Amygdala (tissue), 56 donors: ENCODE measurements at regions not wholly inside any gene's neighbourhood (a gene's known extent, or its start where the extent isn't known, plus 50 kb on each side); places are given as distances from the start of the nearest gene placed in this dataset.

Source experiments
- DNase-seq, 56 donors: peaks; one replicate each; lab custom pipeline; 2025; lab: John Stamatoyannopoulos, UW

- DNase-seq = no peak
Observed at GRCh38 chr10:21002091-21002878, 105.2 kb upstream of the NEBL start.

- no peak for DNase-seq
Observed at GRCh38 chr10:20999699-21000098, 102.6 kb upstream of the NEBL start.

GRCh38 chr10:20998036-20998435, 100.9 kb upstream of the NEBL start:
- no peak for DNase-seq

GRCh38 chr10:20995123-20995987, 98.2 kb upstream of the NEBL start:
- peak in 5 of 56 donors; percentile 3 to 30 (median 25) for DNase-seq

- no peak for DNase-seq
Observed at GRCh38 chr10:20993830-20994527, 96.9 kb upstream of the NEBL start.

- DNase-seq = no peak
Observed at GRCh38 chr10:20993389-20993788, 96.3 kb upstream of the NEBL start.

- no peak for DNase-seq
Observed at GRCh38 chr10:20991526-20991925, 94.4 kb upstream of the NEBL start.

GRCh38 chr10:20990604-20991003, 93.5 kb upstream of the NEBL start:
- no peak for DNase-seq

- no peak for DNase-seq
Observed at GRCh38 chr10:20988357-20988983, 91.4 kb upstream of the NEBL start.

GRCh38 chr10:20986049-20986448, 88.9 kb upstream of the NEBL start:
- DNase-seq = no peak

GRCh38 chr10:20984662-20985061, 87.6 kb upstream of the NEBL start:
- no peak for DNase-seq

GRCh38 chr10:20981419-20981953, 84.4 kb upstream of the NEBL start:
- DNase-seq = no peak

GRCh38 chr10:20978617-20979016, 81.5 kb upstream of the NEBL start:
- no peak for DNase-seq

- DNase-seq = no peak
Observed at GRCh38 chr10:20977300-20977699, 80.2 kb upstream of the NEBL start.

GRCh38 chr10:20976891-20977290, 79.8 kb upstream of the NEBL start:
- DNase-seq = no peak

- no peak for DNase-seq
Observed at GRCh38 chr10:20976390-20976789, 79.3 kb upstream of the NEBL start.

- peak in 1 of 56 donors; percentile 5 for DNase-seq
Observed at GRCh38 chr10:20975236-20975635, 78.1 kb upstream of the NEBL start.

GRCh38 chr10:20972925-20973324, 75.8 kb upstream of the NEBL start:
- DNase-seq = no peak

- DNase-seq = no peak
Observed at GRCh38 chr10:20971901-20972300, 74.8 kb upstream of the NEBL start.

GRCh38 chr10:20970708-20971107, 73.6 kb upstream of the NEBL start:
- no peak for DNase-seq
